OCI-LY7 (cell line): ENCODE measurements at regions not wholly inside any gene's neighbourhood (a gene's known extent, or its start where the extent isn't known, plus 50 kb on each side); places are given as distances from the start of the nearest gene placed in this dataset.

ENCODE experiments used
- BruUV-seq: library from RNA; stranded (reverse); fragments of 400-500 nt; replicated peaks from 2 replicates; lab custom pipeline; 2021; lab: Mats Ljungman, UMichigan
- CTCF ChIA-PET: fragments of 300-600 bp; sonication (Branson Sonifier 250); formaldehyde crosslinking; loops from one replicate; lab custom pipeline; 2022; ENCODE audit warnings: antibody characterized with exemption; ENCODE audit not compliant: unreplicated experiment; lab: Charles Lee
- POLR2A ChIA-PET: fragments of 300-600 bp; sonication (Branson Sonifier 250); formaldehyde crosslinking; loops from one replicate; lab custom pipeline; 2022; ENCODE audit warnings: antibody characterized with exemption; lab: Charles Lee
- DNase-seq: peaks from one replicate; pipeline ENCODE4 v3.0.0-alpha.2; 2015; ENCODE audit warnings: low spot score
- H2AFZ ChIP-seq: fragments of 200-600 bp; sonication (generic), shearing (Covaris generic); 2 replicates; pipeline ENCODE4 v1.6.1; 2014; ENCODE audit warnings: mild to moderate bottlenecking, antibody characterized with exemption, low read length, moderate library complexity
- H3K27ac ChIP-seq: fragments of 200-600 bp; sonication (generic); 2 replicates; pipeline ENCODE4 v1.5.1; 2014; ENCODE audit warnings: mixed run types, low read depth, mild to moderate bottlenecking, moderate library complexity, low read length, inconsistent platforms; ENCODE audit not compliant: poor library complexity, severe bottlenecking
- H3K36me3 ChIP-seq: fragments of 200-600 bp; sonication (generic); 2 replicates; pipeline ENCODE4 v1.6.1; 2014; ENCODE audit warnings: mild to moderate bottlenecking, antibody characterized with exemption, low read length, moderate library complexity, mixed read lengths; ENCODE audit not compliant: insufficient read depth
- H3K4me1 ChIP-seq: fragments of 200-600 bp; sonication (generic); 2 replicates; pipeline ENCODE4 v1.5.1; 2014; ENCODE audit warnings: mild to moderate bottlenecking, low read length; ENCODE audit not compliant: insufficient read depth, poor library complexity, severe bottlenecking
- H3K4me2 ChIP-seq: fragments of 200-600 bp; sonication (generic); 2 replicates; pipeline ENCODE4 v1.6.1; 2014; ENCODE audit warnings: mild to moderate bottlenecking, low read length
- H3K4me3 ChIP-seq: fragments of 200-600 bp; sonication (generic); 2 replicates; pipeline ENCODE4 v1.5.1; 2014; ENCODE audit warnings: mild to moderate bottlenecking, low read depth, low read length; ENCODE audit not compliant: poor library complexity, severe bottlenecking
- H3K79me2 ChIP-seq: fragments of 200-600 bp; sonication (generic); 2 replicates; pipeline ENCODE4 v1.6.1; 2016; ENCODE audit warnings: low read depth, mild to moderate bottlenecking, low read length, moderate library complexity, mixed read lengths; ENCODE audit not compliant: insufficient read depth
- H3K9me2 ChIP-seq: fragments of 200-600 bp; sonication (generic); 2 replicates; pipeline ENCODE4 v1.6.1; 2016; ENCODE audit warnings: mild to moderate bottlenecking, low read length, mixed read lengths; ENCODE audit not compliant: insufficient read depth
- H3K9me3 ChIP-seq: fragments of 200-600 bp; sonication (generic); 2 replicates; pipeline ENCODE4 v1.6.1; 2014; ENCODE audit warnings: mild to moderate bottlenecking, mixed run types, low read length, mixed read lengths
- H4K20me1 ChIP-seq: fragments of 200-600 bp; sonication (generic); 2 replicates; pipeline ENCODE4 v1.6.1; 2014; ENCODE audit warnings: mild to moderate bottlenecking, antibody characterized with exemption, low read length, moderate library complexity, mixed read lengths; ENCODE audit not compliant: insufficient read depth
- CTCF ChIP-seq: fragments of 200-600 bp; sonication (generic); conservative IDR thresholded peaks from 2 replicates; pipeline ENCODE4 v1.5.1; 2014; ENCODE audit warnings: mild to moderate bottlenecking, antibody characterized with exemption, low read length, moderate library complexity, mixed read lengths
- EZH2phosphoT487 ChIP-seq: fragments of 200-600 bp; sonication (generic); IDR thresholded peaks from 2 replicates; pipeline ENCODE4 v1.6.1; 2018; ENCODE audit warnings: low read depth, borderline replicate concordance, mild to moderate bottlenecking, mixed run types, antibody characterized with exemption, low read length, moderate library complexity, mixed read lengths
- intact Hi-C: fragments of 100-400 bp; cut with micrococcal nuclease; formaldehyde crosslinking; loops from one replicate; pipeline ENCODE4 v1.10.0; 2022; ENCODE audit not compliant: unreplicated experiment

GRCh38 chrX:38939067-38939466 is 137.8 kb downstream of the MID1IP1 start:
- Histone ChIP-seq H4K20me1 (no peaks in the 10 kb centered on the region), H3K9me3 (no peaks in the 10 kb centered on the region), H3K79me2 (no peaks in the 10 kb centered on the region), H3K4me3 (no peak overlapping the region), H2AFZ (no peak overlapping the region), H3K4me1 (no peaks in the 10 kb centered on the region), H3K36me3 (no peaks in the 10 kb centered on the region), H3K4me2 (no peak overlapping the region), H3K9me2 (no peaks in the 10 kb centered on the region), H3K27ac (no peak overlapping the region)
- no TSS peak for BruUV-seq
- ChIA-PET POLR2A (no interaction called here), CTCF (no interaction called here)
- intact Hi-C loops, result no loop called here
- TF ChIP-seq EZH2phosphoT487 (no peak), CTCF (no peak)
- DNase-seq, result no peak

- CTCF ChIA-PET, result no interaction called here
- no peak for TF ChIP-seq EZH2phosphoT487
- no peak for TF ChIP-seq CTCF
- POLR2A ChIA-PET, result interaction anchor here (1.6 kb wide), 1 partner anchor 61 kb away, joined by 3 read pairs; no protein-coding TSS in a partner anchor
- Histone ChIP-seq H3K9me2 (no peaks in the 10 kb centered on the region), H3K4me3 (no peak overlapping the region), H3K9me3 (no peaks in the 10 kb centered on the region), H3K27ac (no peak overlapping the region), H4K20me1 (no peaks in the 10 kb centered on the region), H3K4me2 (no peak overlapping the region), H3K4me1 (no peaks in the 10 kb centered on the region), H3K79me2 (no peaks in the 10 kb centered on the region), H3K36me3 (no peaks in the 10 kb centered on the region), H2AFZ (no peak overlapping the region)
- no TSS peak for BruUV-seq
- no peak for DNase-seq
- intact Hi-C loops, result no loop called here
Observed at GRCh38 chrX:38940547-38940946, 139.3 kb downstream of the MID1IP1 start.

GRCh38 chrX:38941675-38942074 is 140.4 kb downstream of the MID1IP1 start:
- Histone ChIP-seq H3K9me2 (no peaks in the 10 kb centered on the region), H3K4me1 (no peaks in the 10 kb centered on the region), H3K4me3 (no peak overlapping the region), H3K4me2 (no peak overlapping the region), H3K27ac (no peak overlapping the region), H4K20me1 (no peaks in the 10 kb centered on the region), H3K36me3 (no peaks in the 10 kb centered on the region), H3K9me3 (no peaks in the 10 kb centered on the region), H2AFZ (no peak overlapping the region), H3K79me2 (no peaks in the 10 kb centered on the region)
- DNase-seq, result no peak
- ChIA-PET POLR2A (interaction anchor here (1.6 kb wide), 1 partner anchor 62 kb away, joined by 3 read pairs; no protein-coding TSS in a partner anchor), CTCF (no interaction called here)
- BruUV-seq, result no TSS peak
- TF ChIP-seq EZH2phosphoT487 (no peak), CTCF (no peak)
- intact Hi-C loops, result no loop called here
